NOMO-1 treated with DMSO at 0.1 percent for 48 hours (cell line): ENCODE measurements at regions not wholly inside any gene's neighbourhood (a gene's known extent, or its start where the extent isn't known, plus 50 kb on each side); places are given as distances from the start of the nearest gene placed in this dataset.

Source experiments
- DNase-seq: peaks from one replicate; lab custom pipeline; 2025; ENCODE audit not compliant: unreplicated experiment; lab: John Stamatoyannopoulos, UW

DNA sequence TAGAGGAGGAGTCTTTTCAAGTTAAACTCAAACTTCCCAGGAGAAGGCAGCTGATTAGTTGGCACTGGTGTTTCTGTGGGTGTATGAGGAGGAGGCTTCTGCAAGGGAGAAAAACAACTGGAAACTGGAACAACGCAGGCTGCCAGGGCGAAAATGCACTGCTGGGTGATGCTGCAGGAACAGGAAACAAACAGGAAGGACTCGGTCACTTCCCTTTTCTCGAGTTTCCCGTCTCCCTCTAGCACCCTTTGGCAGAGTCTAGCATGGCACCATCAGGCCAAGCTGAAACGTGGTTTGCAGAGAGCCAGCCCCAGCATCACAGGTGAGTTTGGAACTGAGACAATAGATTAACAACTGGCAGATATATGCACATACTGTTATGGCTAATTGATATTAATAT lies 77.5 kb upstream of the CAST start:
- peak; percentile 28 for DNase-seq

DNA sequence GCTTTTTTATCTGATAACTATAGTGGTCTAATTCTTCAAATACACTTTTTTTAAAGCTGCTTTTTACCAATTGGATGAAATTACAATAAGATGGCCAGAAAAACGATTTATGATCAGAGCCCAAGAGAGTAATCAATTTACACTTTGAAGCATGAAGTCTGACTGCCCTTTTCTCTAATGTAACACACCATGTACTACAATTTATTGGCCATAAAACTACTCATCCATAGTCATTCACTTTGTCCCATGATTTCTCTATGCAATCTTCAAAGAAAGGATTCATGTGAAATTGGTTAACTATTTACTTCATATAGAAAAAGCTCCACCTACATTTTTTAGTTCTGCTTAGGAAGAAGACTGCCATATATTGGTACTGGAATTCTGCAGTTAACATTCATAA lies 73.6 kb upstream of the CAST start:
- no peak for DNase-seq

DNA sequence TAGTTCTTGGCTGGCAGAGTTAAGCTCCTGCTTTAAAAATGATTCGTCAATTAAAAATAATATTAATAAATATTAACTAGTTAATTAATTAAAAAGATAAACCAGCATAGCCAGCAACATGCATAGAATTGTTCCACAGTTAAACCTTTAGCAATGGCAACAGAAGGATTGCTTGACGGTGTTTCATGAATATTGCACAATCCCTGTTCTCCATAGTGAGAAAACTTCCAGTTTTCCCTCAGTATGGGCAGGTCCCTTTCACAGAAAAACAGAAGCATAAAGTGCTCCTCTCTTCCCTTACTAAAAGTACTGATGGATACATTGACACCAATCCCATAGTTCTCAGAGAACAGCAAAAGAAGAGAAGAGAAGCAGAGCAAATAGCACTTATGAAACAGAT lies 71.4 kb upstream of the CAST start:
- DNase-seq, result no peak

DNA sequence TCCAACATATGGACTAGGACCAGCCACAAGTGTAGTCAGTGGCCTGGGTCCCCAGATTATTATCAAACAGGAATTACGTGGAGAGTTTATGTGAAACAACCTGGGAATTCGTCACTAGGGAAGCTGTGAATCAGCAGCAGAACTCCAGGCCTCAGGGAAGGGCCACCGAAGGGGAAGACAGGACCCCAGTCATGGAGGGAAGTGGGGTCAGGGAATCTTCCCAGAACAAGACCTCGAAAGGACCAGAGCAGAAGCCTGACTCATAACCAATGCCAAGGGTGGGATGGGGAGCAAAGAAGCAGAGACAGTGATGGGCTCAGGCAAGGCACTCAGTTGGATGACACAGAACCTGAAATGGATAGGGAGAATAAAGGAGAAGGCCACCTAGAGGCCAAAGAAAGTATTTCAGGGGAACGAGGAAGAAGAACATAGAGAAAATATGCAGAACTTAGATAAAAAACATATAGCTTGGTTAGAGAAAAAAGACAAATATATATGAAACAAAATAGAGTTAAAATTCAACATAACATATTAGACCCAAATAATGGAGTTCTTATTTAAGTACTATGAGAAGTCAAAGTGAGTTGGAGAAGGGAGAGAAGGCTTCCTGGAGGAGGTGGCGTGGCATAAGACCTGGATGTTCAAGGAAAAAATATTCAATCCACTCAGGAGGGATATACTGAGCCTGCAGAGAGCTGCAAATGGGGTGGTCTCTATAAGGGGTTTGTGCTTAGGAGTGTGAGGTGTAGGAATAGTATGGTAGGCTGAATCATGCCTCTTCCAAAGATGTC lies 66.7 kb upstream of the CAST start:
- DNase-seq, result peak; percentile 28

DNA sequence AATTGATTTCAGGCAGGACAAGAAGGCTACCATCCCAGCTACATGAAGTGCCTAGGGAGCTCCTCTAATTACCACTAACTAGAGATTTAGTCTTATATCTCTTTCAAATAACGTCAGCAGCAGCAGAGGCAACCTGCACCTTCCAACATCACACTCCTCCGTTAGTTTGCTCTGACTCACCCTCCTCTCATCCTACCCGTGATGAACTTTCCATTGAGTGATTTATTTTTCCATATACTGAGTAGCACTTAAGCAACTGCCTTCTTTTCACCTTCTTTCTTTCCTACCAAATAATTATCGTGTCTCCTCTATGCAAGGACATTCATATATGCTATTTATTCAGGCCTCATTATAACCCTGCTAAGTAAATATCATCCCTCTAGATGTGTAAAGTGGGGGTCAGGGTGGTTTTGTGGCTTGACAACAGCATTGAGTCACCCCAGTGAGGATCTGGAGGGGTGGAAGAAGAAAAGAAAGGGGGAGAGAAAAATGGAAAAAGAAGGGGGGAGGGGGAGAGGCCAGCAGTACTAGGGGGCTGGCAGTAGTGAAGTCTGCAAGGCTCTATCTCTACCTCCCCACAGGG lies 64.6 kb upstream of the CAST start:
- no peak for DNase-seq

DNA sequence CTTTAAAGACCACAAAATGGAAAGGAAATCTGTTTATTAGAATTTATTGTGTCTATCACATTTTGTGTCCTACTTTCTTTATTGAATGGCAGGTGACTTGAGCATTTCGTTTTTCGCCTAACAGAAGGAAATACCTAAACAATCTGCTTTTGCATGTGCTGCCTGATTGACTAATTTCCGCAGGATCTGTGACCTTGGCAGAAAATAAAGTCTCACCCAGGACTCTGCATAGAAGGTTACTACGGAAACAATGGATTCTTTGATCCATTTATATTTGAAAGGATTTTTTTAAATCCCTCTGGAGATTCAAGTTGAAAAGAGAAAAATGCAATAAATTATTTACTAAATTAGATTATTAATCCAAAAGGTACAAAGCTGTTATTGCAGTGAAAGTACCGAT lies 61.0 kb upstream of the CAST start:
- no peak for DNase-seq

DNA sequence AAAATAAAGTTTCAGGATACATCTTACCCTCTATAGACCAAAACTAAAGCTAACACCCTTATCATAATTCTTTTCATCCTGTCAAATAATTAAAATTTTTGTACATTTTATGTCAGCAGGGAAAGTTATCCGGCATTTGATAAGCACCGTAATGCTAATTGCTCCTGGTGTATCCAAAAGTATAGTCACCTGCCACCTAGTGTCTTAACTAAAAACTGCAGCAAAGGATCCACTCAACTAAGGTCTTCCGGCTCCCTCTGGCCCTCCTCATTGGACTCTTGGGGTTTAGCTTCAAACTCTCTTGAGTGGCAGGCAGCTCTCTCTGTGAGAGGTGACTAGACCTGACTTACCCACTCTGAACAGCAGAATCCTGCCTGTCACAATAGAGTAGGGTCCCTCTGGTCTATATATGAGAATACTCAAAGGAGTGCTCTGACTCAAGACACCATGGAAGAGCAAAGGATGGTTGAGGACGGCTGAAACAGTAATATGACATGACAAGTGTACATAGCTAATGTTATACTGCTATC lies 60.4 kb upstream of the CAST start:
- DNase-seq, result peak; percentile 45

DNA sequence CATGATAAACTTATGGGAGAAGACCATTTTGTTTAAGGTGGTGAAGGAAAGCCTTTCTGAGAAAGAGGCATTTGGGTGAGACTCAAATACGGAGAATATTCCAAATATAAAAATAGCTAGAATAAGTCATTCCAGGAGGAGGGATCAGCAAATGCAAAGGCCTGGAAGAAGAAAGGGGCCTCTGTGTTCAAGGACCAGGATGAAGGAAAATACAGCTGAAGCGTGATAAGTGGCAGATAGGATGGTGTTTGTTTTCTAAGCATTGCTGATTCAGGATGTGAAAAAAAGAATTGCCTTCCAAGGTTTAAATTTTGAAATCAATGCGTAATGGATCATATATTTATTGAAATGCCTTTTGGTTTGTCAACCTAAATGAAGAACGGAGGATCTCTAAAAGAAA lies 59.4 kb upstream of the CAST start:
- no peak for DNase-seq

DNA sequence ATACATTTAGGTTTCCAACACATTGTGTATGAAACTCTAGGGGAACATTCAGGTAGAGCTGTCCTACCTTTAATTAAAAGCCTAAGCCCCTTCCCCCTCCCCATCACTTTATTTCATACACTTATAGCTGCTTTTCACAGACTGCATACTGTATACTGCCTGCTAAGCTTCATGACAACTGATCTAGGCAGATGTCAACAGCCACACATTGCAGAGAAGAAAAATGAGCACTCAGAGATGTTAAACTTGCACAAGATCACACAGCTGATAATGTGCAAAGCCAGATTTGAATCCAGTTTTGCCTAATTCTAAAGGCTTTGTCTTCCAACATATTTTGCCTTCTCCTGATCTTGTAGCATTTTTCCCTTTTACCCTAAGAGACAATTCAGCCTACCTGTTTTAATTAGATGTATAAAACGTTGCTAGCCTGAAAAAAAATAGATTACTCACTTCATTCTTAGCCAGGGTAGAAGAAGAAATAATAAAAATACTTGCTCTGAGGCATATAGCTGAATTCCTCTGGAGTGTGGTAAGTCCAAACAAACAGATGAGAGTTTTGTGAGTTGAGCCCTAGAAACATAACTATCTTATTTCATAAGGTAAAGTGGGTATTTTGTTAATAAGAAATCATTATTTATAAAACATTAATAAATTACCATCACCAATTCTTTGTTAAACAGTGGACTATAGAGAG lies 56.9 kb upstream of the CAST start:
- DNase-seq, result no peak

DNA sequence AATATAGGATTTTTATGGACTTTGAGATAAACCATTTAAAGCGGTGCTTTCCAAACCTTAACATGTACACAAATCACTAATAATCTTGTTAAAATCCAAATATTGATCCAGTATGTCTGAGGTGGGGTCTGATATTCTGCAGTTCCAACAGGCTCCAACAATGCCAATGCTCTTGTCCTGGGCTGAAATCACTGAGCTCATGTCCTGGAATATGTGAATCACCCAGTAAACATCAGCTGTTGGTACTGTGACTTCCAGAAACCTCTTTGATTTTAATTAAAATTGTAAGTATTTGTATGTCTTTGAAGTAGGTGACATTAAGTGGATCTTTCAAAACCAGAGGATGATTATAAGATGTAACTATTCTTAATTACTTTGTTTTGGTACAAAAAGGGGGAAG lies 52.8 kb upstream of the CAST start:
- DNase-seq, result no peak

DNA sequence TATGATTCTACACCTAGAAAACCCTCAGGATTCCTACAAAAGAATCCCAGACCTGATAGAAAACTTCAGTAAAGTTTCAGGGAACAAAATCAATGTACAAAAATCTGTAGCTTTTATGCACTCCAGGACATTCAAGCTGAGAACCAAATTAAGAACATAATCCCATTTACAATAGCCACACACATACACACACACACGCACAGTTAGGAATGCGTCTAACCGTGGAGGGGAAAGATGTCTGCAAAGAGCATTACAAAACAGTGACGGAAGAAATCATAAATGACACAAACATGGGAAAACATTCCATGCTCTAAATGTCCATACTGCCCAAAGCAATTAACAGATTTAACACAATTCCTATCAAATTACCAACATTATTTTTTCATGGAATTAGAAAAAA lies 51.4 kb upstream of the CAST start:
- no peak for DNase-seq

DNA sequence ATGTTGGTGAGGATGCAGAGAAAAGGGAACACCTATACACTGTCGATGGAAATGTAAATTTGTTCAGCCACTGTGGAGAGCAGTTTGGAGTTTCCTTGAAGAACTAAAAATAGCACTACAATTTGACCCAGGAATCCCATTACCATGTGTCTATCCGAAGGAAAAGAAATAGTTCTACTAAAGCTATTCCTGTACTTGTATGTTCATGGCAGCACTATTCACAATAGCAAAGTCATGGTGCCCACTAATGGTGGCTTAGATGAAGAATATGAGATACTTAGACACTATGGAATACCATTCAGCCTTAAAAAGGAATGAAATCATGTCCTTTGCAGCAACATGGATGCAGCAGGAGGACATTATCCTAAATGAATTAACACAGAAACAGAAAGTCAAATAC lies 50.2 kb upstream of the CAST start:
- no peak for DNase-seq
